ENCODE measurements at regions not wholly inside any gene's neighbourhood (a gene's known extent, or its start where the extent isn't known, plus 50 kb on each side); places are given as distances from the start of the nearest gene placed in this dataset.
A peak's percentile ranks its signal among the peaks of the same experiment; 100 is the strongest.

DNA sequence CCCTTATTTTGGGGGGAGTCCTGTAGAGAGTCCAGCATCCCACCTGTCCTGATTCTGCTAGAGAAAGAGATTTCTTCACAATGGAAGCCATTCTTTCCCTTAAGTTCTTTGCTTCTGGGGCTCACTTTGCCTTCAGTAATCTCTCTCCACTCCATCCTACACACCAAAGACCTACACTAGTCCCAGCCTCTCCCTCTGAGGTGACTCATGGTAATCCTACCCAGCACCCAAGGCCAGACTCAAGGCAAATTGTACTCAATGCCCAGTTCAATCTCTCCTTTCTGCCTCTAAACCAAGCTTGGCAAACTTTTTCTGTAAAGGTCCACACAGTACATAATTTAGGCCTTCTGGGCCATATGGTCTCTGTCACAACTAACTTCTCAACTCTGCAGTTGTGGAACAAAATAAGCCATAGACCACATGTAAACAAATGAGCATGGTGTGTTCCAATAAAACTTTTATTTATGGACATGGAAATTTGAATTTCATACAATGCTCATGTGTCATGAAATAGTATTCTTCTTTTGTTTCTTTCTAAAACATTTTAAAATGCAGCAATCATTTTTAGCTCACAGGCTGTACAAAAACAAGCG lies 72.5 kb downstream of the MRPL46 start:
- Histone ChIP-seq H3K4me2 (ENCODE audit: low read length) (no peak overlapping the region), H3K9me3 (ENCODE audit: low read length) (no peaks in the 10 kb centered on the region), H3K9me2 (ENCODE audit: insufficient read depth, low read length) (no peaks in the 10 kb centered on the region), H3K79me2 (ENCODE audit: insufficient read depth, low read depth, low read length) (no peaks in the 10 kb centered on the region), H3K36me3 (ENCODE audit: insufficient read depth, low read length) (no peaks in the 10 kb centered on the region), H4K20me1 (ENCODE audit: insufficient read depth, low read length) (no peaks in the 10 kb centered on the region), H3K4me1 (ENCODE audit: insufficient read depth, low read length, poor library complexity, severe bottlenecking) (peaks cover 29% of the 10 kb centered on the region), H3K4me3 (ENCODE audit: low read depth, low read length, poor library complexity, severe bottlenecking) (no peak overlapping the region), H3K27ac (ENCODE audit: low read depth, low read length, poor library complexity, severe bottlenecking) (no peak overlapping the region), H2AFZ (ENCODE audit: low read length) (peak overlapping the region; percentile 34; the same call in 1 of the 2 replicates)
- no TSS peak for BruUV-seq (replicated peaks)
- TF ChIP-seq EZH2phosphoT487 (IDR thresholded peaks at IDR 0.05; ENCODE audit: borderline replicate concordance, low read depth, low read length): no peak
- TF ChIP-seq, protein P1, sequence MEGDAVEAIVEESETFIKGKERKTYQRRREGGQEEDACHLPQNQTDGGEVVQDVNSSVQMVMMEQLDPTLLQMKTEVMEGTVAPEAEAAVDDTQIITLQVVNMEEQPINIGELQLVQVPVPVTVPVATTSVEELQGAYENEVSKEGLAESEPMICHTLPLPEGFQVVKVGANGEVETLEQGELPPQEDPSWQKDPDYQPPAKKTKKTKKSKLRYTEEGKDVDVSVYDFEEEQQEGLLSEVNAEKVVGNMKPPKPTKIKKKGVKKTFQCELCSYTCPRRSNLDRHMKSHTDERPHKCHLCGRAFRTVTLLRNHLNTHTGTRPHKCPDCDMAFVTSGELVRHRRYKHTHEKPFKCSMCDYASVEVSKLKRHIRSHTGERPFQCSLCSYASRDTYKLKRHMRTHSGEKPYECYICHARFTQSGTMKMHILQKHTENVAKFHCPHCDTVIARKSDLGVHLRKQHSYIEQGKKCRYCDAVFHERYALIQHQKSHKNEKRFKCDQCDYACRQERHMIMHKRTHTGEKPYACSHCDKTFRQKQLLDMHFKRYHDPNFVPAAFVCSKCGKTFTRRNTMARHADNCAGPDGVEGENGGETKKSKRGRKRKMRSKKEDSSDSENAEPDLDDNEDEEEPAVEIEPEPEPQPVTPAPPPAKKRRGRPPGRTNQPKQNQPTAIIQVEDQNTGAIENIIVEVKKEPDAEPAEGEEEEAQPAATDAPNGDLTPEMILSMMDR (conservative IDR thresholded peaks at IDR 0.05; ENCODE audit: low read length): no peak
- DNase-seq (ENCODE audit: low spot score): no peak
- CTCF ChIA-PET (ENCODE audit: unreplicated experiment): no interaction called here
- POLR2A ChIA-PET: interaction anchor here (0.8 to 1.2 kb wide), 2 partner anchors 12 to 19 kb away, joined by 3 read pairs; no protein-coding TSS in a partner anchor
- intact Hi-C loops (cut with micrococcal nuclease; ENCODE audit: unreplicated experiment): no loop called here

DNA sequence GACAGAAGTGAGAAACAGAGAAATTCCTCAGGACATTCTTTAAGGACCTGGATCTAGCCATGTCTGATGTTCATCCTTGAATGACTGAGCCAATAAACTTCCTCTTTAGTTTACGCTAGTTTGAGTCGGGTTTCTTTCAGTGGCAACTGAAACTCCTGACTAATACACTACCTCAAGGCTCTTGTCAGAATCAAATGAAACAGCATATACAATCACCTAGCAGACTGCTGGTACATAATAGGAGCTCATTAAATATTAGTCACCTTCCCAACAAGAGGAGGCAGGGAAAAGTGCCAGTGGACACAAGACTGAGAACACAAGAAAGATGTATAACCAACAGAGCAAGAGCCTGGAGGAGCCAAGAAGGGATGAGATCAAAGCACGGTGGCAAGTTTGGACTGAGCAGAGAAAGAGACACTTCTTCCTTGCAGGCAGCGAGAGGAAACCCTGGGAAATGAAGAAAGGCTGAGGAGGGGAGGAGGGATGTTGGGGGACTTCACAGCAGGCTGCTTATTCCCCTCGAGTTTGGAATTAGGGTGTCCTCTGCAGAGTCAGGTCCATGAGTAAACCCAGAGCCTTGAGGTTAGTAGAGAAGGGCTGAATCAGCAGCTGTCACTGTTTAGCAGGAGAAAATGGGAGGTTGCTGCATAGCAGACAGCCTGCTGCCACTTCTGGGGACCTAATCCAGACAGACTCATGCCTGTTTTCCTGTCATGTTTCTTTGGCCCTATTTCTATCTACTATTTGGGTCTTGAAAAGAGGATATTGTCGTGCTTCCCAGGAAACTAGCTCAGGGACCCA lies 73.3 kb downstream of the MRPL46 start:
- DNase-seq (ENCODE audit: low spot score): peak; percentile 31
- H3K4me1 ChIP-seq (ENCODE audit: insufficient read depth, low read length, poor library complexity, severe bottlenecking): peaks cover 23% of the 10 kb centered on the region
- no peak overlapping the region for H3K4me3 ChIP-seq (ENCODE audit: low read depth, low read length, poor library complexity, severe bottlenecking)
- no peak overlapping the region for H3K27ac ChIP-seq (ENCODE audit: low read depth, low read length, poor library complexity, severe bottlenecking)
- BruUV-seq (replicated peaks): no TSS peak
- peak overlapping the region; percentile 34; the same call in 1 of the 2 replicates for H2AFZ ChIP-seq (ENCODE audit: low read length)
- ChIA-PET CTCF (ENCODE audit: unreplicated experiment) (no interaction called here), POLR2A (interaction anchor here (1.1 to 1.3 kb wide), 4 partner anchors 8 to 13 kb away, joined by 3 to 8 read pairs (median 4); no protein-coding TSS in a partner anchor)
- no peaks in the 10 kb centered on the region for H3K79me2 ChIP-seq (ENCODE audit: insufficient read depth, low read depth, low read length)
- intact Hi-C loops (cut with micrococcal nuclease; ENCODE audit: unreplicated experiment): no loop called here
- 0 out of 2 replicates have a peak overlapping the region, but pooled peaks have one; percentile 9 for H3K4me2 ChIP-seq (ENCODE audit: low read length)
- no peaks in the 10 kb centered on the region for H3K36me3 ChIP-seq (ENCODE audit: insufficient read depth, low read length)
- no peaks in the 10 kb centered on the region for H3K9me2 ChIP-seq (ENCODE audit: insufficient read depth, low read length)
- no peak for TF ChIP-seq EZH2phosphoT487 (IDR thresholded peaks at IDR 0.05; ENCODE audit: borderline replicate concordance, low read depth, low read length)
- TF ChIP-seq, protein P1 (conservative IDR thresholded peaks at IDR 0.05; ENCODE audit: low read length): no peak
- H3K9me3 ChIP-seq (ENCODE audit: low read length): no peaks in the 10 kb centered on the region
- H4K20me1 ChIP-seq (ENCODE audit: insufficient read depth, low read length): no peaks in the 10 kb centered on the region

Measured in OCI-LY7 (cell line).